SK-N-MC (cell line): ENCODE measurements at regions not wholly inside any gene's neighbourhood (a gene's known extent, or its start where the extent isn't known, plus 50 kb on each side); places are given as distances from the start of the nearest gene placed in this dataset.

Source experiments
- EZH2 ChIP-seq: fragments of 200-600 bp; sonication (generic); IDR thresholded peaks from one replicate; pipeline ENCODE4 v1.6.1; 2017; ENCODE audit warnings: antibody characterized with exemption
- FOXP2 ChIP-seq: optimal IDR thresholded peaks from 2 replicates; pipeline ENCODE3; 2011; ENCODE audit warnings: mild to moderate bottlenecking, moderate library complexity; ENCODE audit not compliant: insufficient read depth; ENCODE audit errors: extremely low read length, control extremely low read depth

GRCh38 chr3:73827204-73827603, 202.5 kb upstream of the PDZRN3 start:
- TF ChIP-seq FOXP2 (no peak), EZH2 (no peak)
